ENCODE measurements at regions not wholly inside any gene's neighbourhood (a gene's known extent, or its start where the extent isn't known, plus 50 kb on each side); places are given as distances from the start of the nearest gene placed in this dataset.

GRCh38 chr1:95582746-95583145 is 348.7 kb downstream of the RWDD3 start:
- TF ChIP-seq EZH2 (IDR thresholded peaks at IDR 0.05; ENCODE audit: borderline replicate concordance, low read depth, low read length, severe bottlenecking): no peak
- TF ChIP-seq, protein P1, sequence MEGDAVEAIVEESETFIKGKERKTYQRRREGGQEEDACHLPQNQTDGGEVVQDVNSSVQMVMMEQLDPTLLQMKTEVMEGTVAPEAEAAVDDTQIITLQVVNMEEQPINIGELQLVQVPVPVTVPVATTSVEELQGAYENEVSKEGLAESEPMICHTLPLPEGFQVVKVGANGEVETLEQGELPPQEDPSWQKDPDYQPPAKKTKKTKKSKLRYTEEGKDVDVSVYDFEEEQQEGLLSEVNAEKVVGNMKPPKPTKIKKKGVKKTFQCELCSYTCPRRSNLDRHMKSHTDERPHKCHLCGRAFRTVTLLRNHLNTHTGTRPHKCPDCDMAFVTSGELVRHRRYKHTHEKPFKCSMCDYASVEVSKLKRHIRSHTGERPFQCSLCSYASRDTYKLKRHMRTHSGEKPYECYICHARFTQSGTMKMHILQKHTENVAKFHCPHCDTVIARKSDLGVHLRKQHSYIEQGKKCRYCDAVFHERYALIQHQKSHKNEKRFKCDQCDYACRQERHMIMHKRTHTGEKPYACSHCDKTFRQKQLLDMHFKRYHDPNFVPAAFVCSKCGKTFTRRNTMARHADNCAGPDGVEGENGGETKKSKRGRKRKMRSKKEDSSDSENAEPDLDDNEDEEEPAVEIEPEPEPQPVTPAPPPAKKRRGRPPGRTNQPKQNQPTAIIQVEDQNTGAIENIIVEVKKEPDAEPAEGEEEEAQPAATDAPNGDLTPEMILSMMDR (IDR thresholded peaks at IDR 0.05; ENCODE audit: extremely low read depth in 1 of 2, insufficient read depth in 1 of 2, low read depth in 1 of 2, low read length in 2 of 2): no peak
- TF ChIP-seq POLR2A (IDR thresholded peaks at IDR 0.05; ENCODE audit: low read depth, low read length): no peak
- TF ChIP-seq MAX (IDR thresholded peaks at IDR 0.05; ENCODE audit: insufficient read depth, insufficient read length): no peak
- TF ChIP-seq MYC (IDR thresholded peaks at IDR 0.05; ENCODE audit: low read depth, low read length): no peak
- TF ChIP-seq JUN (IDR thresholded peaks at IDR 0.05; ENCODE audit: borderline replicate concordance, insufficient read depth, insufficient read length, low read depth): no peak
- TF ChIP-seq POLR2AphosphoS5 (IDR thresholded peaks at IDR 0.05; ENCODE audit: insufficient read depth, low read depth, low read length): no peak
- TF ChIP-seq FOS (IDR thresholded peaks at IDR 0.05; ENCODE audit: borderline replicate concordance, insufficient read depth, low read length): no peak

All from endothelial cell of umbilical vein (primary cell).